ENCODE measurements at regions not wholly inside any gene's neighbourhood (a gene's known extent, or its start where the extent isn't known, plus 50 kb on each side); places are given as distances from the start of the nearest gene placed in this dataset.

DNA sequence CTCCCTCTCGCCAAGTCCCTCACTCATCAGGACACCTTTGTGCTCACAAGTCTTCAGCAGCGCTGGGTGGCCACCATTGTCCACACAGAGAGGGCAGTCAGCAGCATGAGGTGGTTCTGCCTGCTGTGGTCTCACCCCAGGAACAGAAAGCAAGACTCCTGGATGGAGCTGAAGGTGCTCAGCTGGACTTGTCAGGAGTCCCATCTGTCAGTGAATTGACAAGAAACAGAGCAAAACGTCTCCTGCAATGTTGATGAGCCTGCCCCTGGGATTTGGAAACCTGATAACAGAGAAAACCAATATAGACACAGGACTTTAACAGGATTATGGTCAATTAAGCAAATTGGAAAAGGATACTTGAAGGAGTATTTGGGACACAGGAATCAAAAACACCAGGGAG lies 122.2 kb upstream of the PRSS58 start:
- TF ChIP-seq, protein P1, sequence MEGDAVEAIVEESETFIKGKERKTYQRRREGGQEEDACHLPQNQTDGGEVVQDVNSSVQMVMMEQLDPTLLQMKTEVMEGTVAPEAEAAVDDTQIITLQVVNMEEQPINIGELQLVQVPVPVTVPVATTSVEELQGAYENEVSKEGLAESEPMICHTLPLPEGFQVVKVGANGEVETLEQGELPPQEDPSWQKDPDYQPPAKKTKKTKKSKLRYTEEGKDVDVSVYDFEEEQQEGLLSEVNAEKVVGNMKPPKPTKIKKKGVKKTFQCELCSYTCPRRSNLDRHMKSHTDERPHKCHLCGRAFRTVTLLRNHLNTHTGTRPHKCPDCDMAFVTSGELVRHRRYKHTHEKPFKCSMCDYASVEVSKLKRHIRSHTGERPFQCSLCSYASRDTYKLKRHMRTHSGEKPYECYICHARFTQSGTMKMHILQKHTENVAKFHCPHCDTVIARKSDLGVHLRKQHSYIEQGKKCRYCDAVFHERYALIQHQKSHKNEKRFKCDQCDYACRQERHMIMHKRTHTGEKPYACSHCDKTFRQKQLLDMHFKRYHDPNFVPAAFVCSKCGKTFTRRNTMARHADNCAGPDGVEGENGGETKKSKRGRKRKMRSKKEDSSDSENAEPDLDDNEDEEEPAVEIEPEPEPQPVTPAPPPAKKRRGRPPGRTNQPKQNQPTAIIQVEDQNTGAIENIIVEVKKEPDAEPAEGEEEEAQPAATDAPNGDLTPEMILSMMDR (IDR thresholded peaks at IDR 0.05 in 8 of 11, conservative IDR thresholded peaks at IDR 0.05 in 3 of 11), result no peak
- TF ChIP-seq POLR2A (IDR thresholded peaks at IDR 0.05) (no peak), POLR2AphosphoS5 (IDR thresholded peaks at IDR 0.05) (no peak)

Measured in spleen (tissue), 7 donors.